ENCODE measurements at regions not wholly inside any gene's neighbourhood (a gene's known extent, or its start where the extent isn't known, plus 50 kb on each side); places are given as distances from the start of the nearest gene placed in this dataset.

GRCh38 chr10:90313576-90314325 is 544.1 kb downstream of the HTR7 start:
- in situ Hi-C loops (cut with HindIII; ENCODE audit: low sequenced_read_pairs): no loop called here

- in situ Hi-C loops (cut with HindIII; ENCODE audit: low sequenced_read_pairs): no loop called here
These were observed 543.1 kb downstream of the HTR7 start for GRCh38 chr10:90314718-90315117.

GRCh38 chr10:90317172-90317571 is 540.7 kb downstream of the HTR7 start:
- in situ Hi-C loops (cut with HindIII; ENCODE audit: low sequenced_read_pairs): no loop called here

GRCh38 chr10:90318659-90319058 is 539.2 kb downstream of the HTR7 start:
- in situ Hi-C loops (cut with HindIII; ENCODE audit: low sequenced_read_pairs): no loop called here

GRCh38 chr10:90319188-90319914 is 538.5 kb downstream of the HTR7 start:
- in situ Hi-C loops (cut with HindIII; ENCODE audit: low sequenced_read_pairs): no loop called here

GRCh38 chr10:90321132-90321816 is 536.6 kb downstream of the HTR7 start:
- in situ Hi-C loops (cut with HindIII; ENCODE audit: low sequenced_read_pairs): no loop called here

- in situ Hi-C loops (cut with HindIII; ENCODE audit: low sequenced_read_pairs): no loop called here
These were observed 531.2 kb downstream of the HTR7 start for GRCh38 chr10:90326498-90327267.

GRCh38 chr10:90327611-90328010 is 530.2 kb downstream of the HTR7 start:
- in situ Hi-C loops (cut with HindIII; ENCODE audit: low sequenced_read_pairs): no loop called here

- in situ Hi-C loops (cut with HindIII; ENCODE audit: low sequenced_read_pairs): no loop called here
These were observed 529.4 kb downstream of the HTR7 start for GRCh38 chr10:90328459-90328858.

GRCh38 chr10:90328896-90329295 is 528.9 kb downstream of the HTR7 start:
- in situ Hi-C loops (cut with HindIII; ENCODE audit: low sequenced_read_pairs): no loop called here

GRCh38 chr10:90337316-90337715 is 520.5 kb downstream of the HTR7 start:
- in situ Hi-C loops (cut with HindIII; ENCODE audit: low sequenced_read_pairs): no loop called here

- in situ Hi-C loops (cut with HindIII; ENCODE audit: low sequenced_read_pairs): no loop called here
These were observed 515.4 kb downstream of the HTR7 start for GRCh38 chr10:90342480-90342879.

- in situ Hi-C loops (cut with HindIII; ENCODE audit: low sequenced_read_pairs): no loop called here
These were observed 513.6 kb downstream of the HTR7 start for GRCh38 chr10:90344226-90344625.

GRCh38 chr10:90347239-90347638 is 510.6 kb downstream of the HTR7 start:
- in situ Hi-C loops (cut with HindIII; ENCODE audit: low sequenced_read_pairs): no loop called here

- in situ Hi-C loops (cut with HindIII; ENCODE audit: low sequenced_read_pairs): no loop called here
These were observed 507.7 kb downstream of the HTR7 start for GRCh38 chr10:90350122-90350521.

GRCh38 chr10:90352288-90352687 is 505.6 kb downstream of the HTR7 start:
- in situ Hi-C loops (cut with HindIII; ENCODE audit: low sequenced_read_pairs): no loop called here

GRCh38 chr10:90354914-90355313 is 502.9 kb downstream of the HTR7 start:
- in situ Hi-C loops (cut with HindIII; ENCODE audit: low sequenced_read_pairs): no loop called here

- in situ Hi-C loops (cut with HindIII; ENCODE audit: low sequenced_read_pairs): no loop called here
These were observed 493.9 kb downstream of the HTR7 start for GRCh38 chr10:90363799-90364483.

GRCh38 chr10:90372451-90372850 is 485.4 kb downstream of the HTR7 start:
- in situ Hi-C loops (cut with HindIII; ENCODE audit: low sequenced_read_pairs): no loop called here

- in situ Hi-C loops (cut with HindIII; ENCODE audit: low sequenced_read_pairs): no loop called here
These were observed 483.9 kb downstream of the HTR7 start for GRCh38 chr10:90373911-90374310.

All from endothelial cell of hepatic sinusoid (primary cell).